ENCODE measurements at regions not wholly inside any gene's neighbourhood (a gene's known extent, or its start where the extent isn't known, plus 50 kb on each side); places are given as distances from the start of the nearest gene placed in this dataset.

DNA sequence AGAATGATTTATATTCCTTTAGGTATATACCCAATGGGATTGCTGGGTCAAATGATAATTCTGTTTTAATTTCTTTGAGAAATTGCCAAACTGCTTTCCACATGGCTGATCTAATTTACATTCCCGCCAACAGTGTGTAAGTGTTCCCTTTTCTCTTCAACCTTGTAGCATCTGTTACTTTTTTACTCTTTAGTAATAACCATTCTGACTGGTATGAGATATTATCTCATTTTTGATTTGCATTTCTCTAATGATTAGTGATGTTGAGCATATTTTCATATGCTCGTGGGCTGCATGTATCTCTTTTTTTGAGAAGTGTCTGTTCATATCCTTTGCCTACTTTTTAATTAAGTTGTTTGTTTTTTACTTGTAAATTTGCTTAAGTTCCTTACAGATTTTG is 1264.2 kb downstream of the OTOL1 start:
- H3K27ac Mint-ChIP-seq (ENCODE audit: unreplicated experiment), result no peak overlapping the region
- no peak for DNase-seq (ENCODE audit: low read depth, low spot score)
- H3K4me1 Mint-ChIP-seq, result no peaks in the 10 kb centered on the region
- H3K36me3 Mint-ChIP-seq (ENCODE audit: low read depth), result no peaks in the 10 kb centered on the region
- no peaks in the 10 kb centered on the region for H3K9me3 Mint-ChIP-seq
- TF ChIP-seq, protein P1, sequence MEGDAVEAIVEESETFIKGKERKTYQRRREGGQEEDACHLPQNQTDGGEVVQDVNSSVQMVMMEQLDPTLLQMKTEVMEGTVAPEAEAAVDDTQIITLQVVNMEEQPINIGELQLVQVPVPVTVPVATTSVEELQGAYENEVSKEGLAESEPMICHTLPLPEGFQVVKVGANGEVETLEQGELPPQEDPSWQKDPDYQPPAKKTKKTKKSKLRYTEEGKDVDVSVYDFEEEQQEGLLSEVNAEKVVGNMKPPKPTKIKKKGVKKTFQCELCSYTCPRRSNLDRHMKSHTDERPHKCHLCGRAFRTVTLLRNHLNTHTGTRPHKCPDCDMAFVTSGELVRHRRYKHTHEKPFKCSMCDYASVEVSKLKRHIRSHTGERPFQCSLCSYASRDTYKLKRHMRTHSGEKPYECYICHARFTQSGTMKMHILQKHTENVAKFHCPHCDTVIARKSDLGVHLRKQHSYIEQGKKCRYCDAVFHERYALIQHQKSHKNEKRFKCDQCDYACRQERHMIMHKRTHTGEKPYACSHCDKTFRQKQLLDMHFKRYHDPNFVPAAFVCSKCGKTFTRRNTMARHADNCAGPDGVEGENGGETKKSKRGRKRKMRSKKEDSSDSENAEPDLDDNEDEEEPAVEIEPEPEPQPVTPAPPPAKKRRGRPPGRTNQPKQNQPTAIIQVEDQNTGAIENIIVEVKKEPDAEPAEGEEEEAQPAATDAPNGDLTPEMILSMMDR (conservative IDR thresholded peaks at IDR 0.05), result no peak
- H3K27me3 Mint-ChIP-seq (ENCODE audit: low read depth), result no peaks in the 10 kb centered on the region
- no peak overlapping the region for H3K4me3 Mint-ChIP-seq

DNA sequence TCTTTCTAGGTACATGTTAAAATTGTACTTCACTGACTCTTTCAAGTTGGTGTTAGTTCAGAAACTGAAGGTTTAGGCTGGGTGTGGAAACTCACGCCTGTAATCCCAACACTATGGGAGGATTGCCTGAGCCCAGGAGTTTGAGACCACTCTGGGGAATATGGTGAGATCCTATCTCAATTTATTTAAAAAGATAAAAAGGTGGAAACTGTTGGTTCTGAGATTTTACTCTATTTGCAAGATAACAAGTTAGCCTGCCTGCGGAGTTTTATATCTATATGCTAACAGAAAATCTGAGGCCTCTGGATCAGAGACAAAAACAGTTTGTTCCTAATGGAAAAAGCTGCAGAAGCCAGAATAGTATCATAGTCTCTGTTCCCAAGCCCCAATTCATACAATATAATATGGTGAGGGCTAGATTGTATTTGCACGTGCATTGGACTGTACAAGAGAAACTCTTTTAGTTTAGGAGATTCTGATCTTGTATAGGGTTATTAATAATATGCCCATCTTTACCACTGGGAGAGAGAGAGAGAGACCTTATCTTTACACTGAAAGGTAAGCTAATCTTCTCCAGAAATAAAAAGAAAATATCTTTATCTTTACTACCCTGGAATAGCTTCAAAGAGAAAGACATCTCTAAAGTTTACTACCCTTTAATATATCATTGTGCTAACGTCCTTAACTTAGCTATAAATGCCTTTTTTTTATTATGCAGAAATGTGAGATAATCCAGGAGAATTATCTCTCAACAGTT is 1267.6 kb downstream of the OTOL1 start:
- H3K27ac Mint-ChIP-seq (ENCODE audit: unreplicated experiment), result no peak overlapping the region
- no peaks in the 10 kb centered on the region for H3K4me1 Mint-ChIP-seq
- TF ChIP-seq, protein P1 (conservative IDR thresholded peaks at IDR 0.05), result no peak
- H3K4me3 Mint-ChIP-seq, result no peak overlapping the region
- DNase-seq (ENCODE audit: low read depth, low spot score), result no peak
- peaks cover 6% of the 10 kb centered on the region for H3K9me3 Mint-ChIP-seq
- no peaks in the 10 kb centered on the region for H3K27me3 Mint-ChIP-seq (ENCODE audit: low read depth)
- peaks cover 3% of the 10 kb centered on the region for H3K36me3 Mint-ChIP-seq (ENCODE audit: low read depth)

DNA sequence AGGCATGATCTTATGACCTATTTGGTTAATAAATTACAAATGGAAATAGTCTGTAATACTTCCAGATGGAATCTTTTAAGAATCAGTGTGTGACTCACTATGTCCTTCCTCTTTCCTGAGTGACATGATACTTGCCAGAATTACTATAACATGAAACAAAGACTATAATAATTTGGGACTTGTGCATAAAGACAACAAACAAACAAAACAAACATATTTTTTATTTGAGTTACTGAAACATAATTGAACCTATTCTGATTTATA is 1268.1 kb downstream of the OTOL1 start:
- Mint-ChIP-seq H3K4me3 (no peak overlapping the region), H3K4me1 (no peaks in the 10 kb centered on the region), H3K27me3 (ENCODE audit: low read depth) (no peaks in the 10 kb centered on the region), H3K9me3 (peaks cover 6% of the 10 kb centered on the region), H3K36me3 (ENCODE audit: low read depth) (peaks cover 3% of the 10 kb centered on the region), H3K27ac (ENCODE audit: unreplicated experiment) (no peak overlapping the region)
- no peak for DNase-seq (ENCODE audit: low read depth, low spot score)
- TF ChIP-seq, protein P1 (conservative IDR thresholded peaks at IDR 0.05), result no peak

DNA sequence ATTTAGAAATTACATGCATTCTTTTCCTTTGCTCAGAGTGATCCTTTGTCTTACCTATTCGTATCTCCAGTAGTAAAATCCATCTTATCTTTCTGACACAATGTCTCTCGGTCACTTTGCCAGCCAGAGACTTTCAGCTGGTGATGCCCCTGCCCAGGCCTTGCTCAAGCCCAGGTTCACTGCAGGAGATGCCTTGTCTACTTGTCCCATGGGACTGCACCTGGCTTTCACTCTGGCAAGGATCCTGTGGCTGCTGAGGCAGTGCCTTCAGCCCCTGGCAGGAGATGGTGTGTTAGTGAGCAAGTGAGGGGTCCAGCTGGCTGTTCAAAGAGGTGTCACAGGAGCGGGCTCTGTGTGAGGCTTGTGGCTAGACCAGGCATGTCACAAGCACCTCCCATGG is 1268.9 kb downstream of the OTOL1 start:
- Mint-ChIP-seq H3K36me3 (ENCODE audit: low read depth) (peaks cover 3% of the 10 kb centered on the region), H3K4me3 (no peak overlapping the region), H3K27me3 (ENCODE audit: low read depth) (no peaks in the 10 kb centered on the region), H3K9me3 (peaks cover 6% of the 10 kb centered on the region), H3K4me1 (no peaks in the 10 kb centered on the region), H3K27ac (ENCODE audit: unreplicated experiment) (no peak overlapping the region)
- TF ChIP-seq, protein P1 (conservative IDR thresholded peaks at IDR 0.05), result no peak
- no peak for DNase-seq (ENCODE audit: low read depth, low spot score)

DNA sequence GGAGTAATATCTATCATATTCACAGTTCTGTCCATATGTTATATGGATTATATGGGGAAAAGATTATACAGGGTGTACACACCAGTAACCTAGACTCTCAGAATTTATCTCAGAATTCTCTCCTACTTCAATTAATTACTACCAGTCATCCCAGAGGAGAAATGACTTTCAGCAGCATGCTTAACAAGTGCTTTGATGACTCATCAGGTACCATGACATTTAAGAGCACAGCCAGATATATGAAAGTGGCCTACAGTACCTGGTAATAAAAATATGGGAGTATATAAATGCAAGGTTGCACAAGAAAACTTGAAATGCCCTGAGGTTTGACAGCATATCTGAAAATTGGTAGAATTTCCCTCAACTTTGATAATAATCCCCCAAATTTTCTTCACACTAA is 1273.0 kb downstream of the OTOL1 start:
- Mint-ChIP-seq H3K36me3 (ENCODE audit: low read depth) (peaks cover 3% of the 10 kb centered on the region), H3K9me3 (peaks cover 8% of the 10 kb centered on the region), H3K27me3 (ENCODE audit: low read depth) (no peaks in the 10 kb centered on the region), H3K4me1 (no peaks in the 10 kb centered on the region), H3K4me3 (no peak overlapping the region), H3K27ac (ENCODE audit: unreplicated experiment) (no peak overlapping the region)
- TF ChIP-seq, protein P1 (conservative IDR thresholded peaks at IDR 0.05), result no peak
- no peak for DNase-seq (ENCODE audit: low read depth, low spot score)

Data from neural crest cell (in vitro differentiated cells).